H1 (cell line): ENCODE measurements at regions not wholly inside any gene's neighbourhood (a gene's known extent, or its start where the extent isn't known, plus 50 kb on each side); places are given as distances from the start of the nearest gene placed in this dataset.

Experiments used
- CTCF ChIA-PET: fragments of 300-600 bp; sonication (Branson Sonifier 250); formaldehyde crosslinking; loops from one replicate; lab custom pipeline; 2021; ENCODE audit not compliant: partially characterized antibody; lab: Charles Lee
- POLR2A ChIA-PET: fragments of 300-600 bp; sonication (Branson Sonifier 250); formaldehyde crosslinking; loops from one replicate; lab custom pipeline; 2021; ENCODE audit warnings: inconsistent platforms; ENCODE audit not compliant: partially characterized antibody; lab: Charles Lee
- DNase-seq, 2 experiments: peaks; one replicate each; pipeline versions ENCODE4 v3.0.0 to v3.0.0-alpha.2; 2010 to 2022; ENCODE audit warnings: low spot score in 2 of 2, low read depth in 1 of 2, mixed read lengths in 1 of 2
- FAIRE-seq: peaks from 2 replicates; lab custom pipeline; 2011; peaks lifted over from hg19 to GRCh38; lab: Jason Lieb, UNC
- H2AFZ ChIP-seq: 2 replicates; pipeline ENCODE4 v1.8.1; 2012; ENCODE audit warnings: low read length, inconsistent platforms
- H2AK5ac ChIP-seq: 2 replicates; pipeline ENCODE4 v1.6.1; 2013; ENCODE audit warnings: low read depth, low read length
- H2BK120ac ChIP-seq: replicated peaks from 2 replicates; pipeline ENCODE3; 2013; ENCODE audit warnings: low read depth, low read length, inconsistent platforms
- H2BK12ac ChIP-seq: 2 replicates; pipeline ENCODE4 v1.6.1; 2013; ENCODE audit warnings: low read depth, low read length
- H2BK15ac ChIP-seq: 2 replicates; pipeline ENCODE4 v1.6.1; 2013; ENCODE audit warnings: low read length
- H2BK20ac ChIP-seq: 2 replicates; pipeline ENCODE4 v1.6.1; 2013; ENCODE audit warnings: low read length
- H2BK5ac ChIP-seq: 2 replicates; pipeline ENCODE4 v1.6.1; 2013; ENCODE audit warnings: low read depth, low read length
- H3K14ac ChIP-seq: 2 replicates; pipeline ENCODE4 v1.6.1; 2013; ENCODE audit warnings: inconsistent platforms; ENCODE audit not compliant: insufficient read length
- H3K18ac ChIP-seq: 2 replicates; pipeline ENCODE4 v1.6.1; 2013; ENCODE audit warnings: low read length; ENCODE audit errors: extremely low read depth
- H3K23ac ChIP-seq: 2 replicates; pipeline ENCODE4 v1.6.1; 2013; ENCODE audit warnings: inconsistent platforms; ENCODE audit not compliant: insufficient read length
- H3K23me2 ChIP-seq: 2 replicates; pipeline ENCODE4 v1.6.1; 2013; ENCODE audit warnings: low read depth, low read length
- H3K27ac ChIP-seq: 2 replicates; pipeline ENCODE4 v1.6.1; 2011; ENCODE audit warnings: low read depth, low read length, inconsistent platforms
- H3K27me3 ChIP-seq, 4 experiments: replicated peaks in 1 of 4; 1 replicate in 1 of 4; 2 replicates in 3 of 4; pipeline versions ENCODE4 v1.6.1 to v1.8.1; 2011 to 2013; ENCODE audit warnings: low read length in 3 of 4, mild to moderate bottlenecking in 3 of 4, inconsistent platforms in 2 of 4, mixed read lengths in 2 of 4, moderate library complexity in 1 of 4; ENCODE audit not compliant: control insufficient read depth in 3 of 4, insufficient read depth in 3 of 4; ENCODE audit errors: extremely low read depth in 1 of 4
- H3K36me3 ChIP-seq, 4 experiments: 2 replicates each; pipeline versions ENCODE4 v1.6.1 to v1.8.1; 2011 to 2013; ENCODE audit warnings: mild to moderate bottlenecking in 4 of 4, low read length in 3 of 4, moderate library complexity in 2 of 4, control low read depth in 1 of 4, inconsistent platforms in 1 of 4; ENCODE audit not compliant: insufficient read depth in 4 of 4, control insufficient read depth in 2 of 4
- H3K4ac ChIP-seq: replicated peaks from 2 replicates; pipeline ENCODE3; 2013; ENCODE audit warnings: low read length, low read depth, mixed read lengths, inconsistent platforms; ENCODE audit not compliant: insufficient read length
- H3K4me1 ChIP-seq, 4 experiments: replicated peaks in 1 of 4; 1 replicate in 1 of 4; 2 replicates in 3 of 4; pipeline versions ENCODE4 v1.6.1 to v1.8.1; 2011 to 2013; ENCODE audit warnings: low read length in 3 of 4, inconsistent platforms in 2 of 4, mixed read lengths in 1 of 4; ENCODE audit not compliant: insufficient read depth in 4 of 4, control insufficient read depth in 3 of 4
- H3K4me2 ChIP-seq, 2 experiments: 2 replicates each; pipeline versions ENCODE4 v1.6.1 to v1.8.1; 2011 to 2013; ENCODE audit warnings: low read depth in 2 of 2, low read length in 2 of 2, control low read depth in 1 of 2, inconsistent platforms in 1 of 2, mild to moderate bottlenecking in 1 of 2; ENCODE audit not compliant: insufficient read depth in 1 of 2
- H3K4me3 ChIP-seq, 4 experiments: fragments of 200-600, 300-600 bp in 1 of 4; sonication (generic), shearing (Covaris generic), sonication (Bioruptor Twin) in 1 of 4; 2 replicates each; pipeline versions ENCODE4 v1.5.1 to v1.8.1; 2011 to 2016; ENCODE audit warnings: low read length in 4 of 4, low read depth in 3 of 4, control low read depth in 2 of 4, inconsistent platforms in 2 of 4, mild to moderate bottlenecking in 2 of 4, mixed read lengths in 1 of 4, moderate library complexity in 1 of 4; ENCODE audit not compliant: insufficient read depth in 2 of 4; ENCODE audit errors: extremely low read depth in 1 of 4
- H3K56ac ChIP-seq: replicated peaks from 2 replicates; pipeline ENCODE3; 2013; ENCODE audit warnings: low read depth, mild to moderate bottlenecking, mixed read lengths, low read length, inconsistent platforms; ENCODE audit not compliant: insufficient read length
- H3K79me1 ChIP-seq: 2 replicates; pipeline ENCODE4 v1.6.1; 2013; ENCODE audit warnings: low read depth, low read length, control low read depth
- H3K79me2 ChIP-seq, 2 experiments: 2 replicates each; pipeline versions ENCODE4 v1.6.1 to v1.8.1; 2012 to 2013; ENCODE audit warnings: low read length in 2 of 2, mild to moderate bottlenecking in 2 of 2, inconsistent platforms in 1 of 2; ENCODE audit not compliant: insufficient read depth in 2 of 2, control insufficient read depth in 1 of 2
- H3K9ac ChIP-seq, 4 experiments: replicated peaks in 1 of 4; 1 replicate in 1 of 4; 2 replicates in 3 of 4; pipeline versions ENCODE4 v1.6.1 to v1.8.1; 2011 to 2013; ENCODE audit warnings: low read depth in 3 of 4, low read length in 3 of 4, control low read depth in 2 of 4, mild to moderate bottlenecking in 2 of 4, moderate library complexity in 2 of 4, inconsistent platforms in 1 of 4; ENCODE audit errors: extremely low read depth in 1 of 4
- H3K9me3 ChIP-seq, 2 experiments: 2 replicates each; pipeline versions ENCODE4 v1.6.1 to v1.8.1; 2012 to 2013; ENCODE audit warnings: mild to moderate bottlenecking in 2 of 2, moderate library complexity in 2 of 2, control low read depth in 1 of 2, inconsistent platforms in 1 of 2, low read depth in 1 of 2, low read length in 1 of 2, mixed read lengths in 1 of 2; ENCODE audit not compliant: insufficient read depth in 2 of 2
- H4K20me1 ChIP-seq, 2 experiments: replicated peaks in 1 of 2; 2 replicates each; pipeline versions ENCODE3 to v1.8.1; 2011 to 2013; ENCODE audit warnings: inconsistent platforms in 2 of 2, low read length in 2 of 2, mild to moderate bottlenecking in 1 of 2; ENCODE audit not compliant: insufficient read depth in 2 of 2, control insufficient read depth in 1 of 2
- H4K5ac ChIP-seq: 2 replicates; pipeline ENCODE4 v1.6.1; 2013; ENCODE audit warnings: low read length, low read depth, mixed read lengths, inconsistent platforms; ENCODE audit not compliant: insufficient read length
- H4K8ac ChIP-seq: 2 replicates; pipeline ENCODE4 v1.8.0; 2013; ENCODE audit warnings: mild to moderate bottlenecking, moderate library complexity, low read length, inconsistent platforms; ENCODE audit not compliant: insufficient read depth; ENCODE audit errors: extremely low read depth
- H4K91ac ChIP-seq: replicated peaks from 2 replicates; pipeline ENCODE3; 2013; ENCODE audit warnings: low read length, mixed read lengths, inconsistent platforms; ENCODE audit not compliant: insufficient read length
- RXRA ChIP-seq: IDR thresholded peaks from 2 replicates; pipeline ENCODE4 v1.6.1; 2011; ENCODE audit warnings: low read depth, mild to moderate bottlenecking, low read length, moderate library complexity; ENCODE audit not compliant: insufficient read depth
- WGBS, 2 experiments: shearing (Covaris generic) in 1 of 2; methylation state at CpG; one replicate each; pipeline versions ENCODE4 v1.1.6 to v1.1.7; 2013 to 2015; ENCODE audit warnings: low lambda C conversion rate in 2 of 2, mixed read lengths in 2 of 2, inconsistent platforms in 1 of 2, low coverage in 1 of 2, missing lambda C conversion rate in 1 of 2; ENCODE audit not compliant: insufficient replicate concordance in 2 of 2, insufficient coverage in 1 of 2, insufficient read length in 1 of 2; ENCODE audit errors: extremely low coverage in 1 of 2, missing lambda C conversion rate in 1 of 2; 5-methylcytosine and 5-hydroxymethylcytosine counted together

DNA sequence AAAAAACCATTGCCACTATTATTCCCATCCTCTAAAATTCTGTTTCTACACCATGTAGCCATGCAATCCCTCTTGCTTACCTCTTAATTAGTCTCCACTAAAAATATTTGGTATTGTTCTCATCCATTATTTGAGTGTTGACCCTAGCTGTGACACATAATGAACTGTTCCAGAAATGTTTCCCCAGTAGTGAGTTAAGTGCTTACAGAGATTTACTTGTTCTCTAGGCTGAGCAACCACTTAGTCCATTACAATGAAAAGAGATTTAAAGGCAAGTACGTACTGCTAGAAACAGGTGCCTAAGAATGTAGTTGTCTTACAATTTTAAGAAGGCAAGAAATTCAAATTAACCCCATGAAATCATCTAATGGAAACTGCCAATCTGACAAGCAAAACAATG, 112.7 kb upstream of the PTPN13 start:
- H3K4me2 ChIP-seq, result peak overlapping the region in 1 of 2 experiments; percentile 18; a peak in 2 of 4 replicates
- 17% methylated on average over 1 of the region's 1 CpG; no CpG with 5 or more reads in 1 of the 2 experiments for WGBS, 2 experiments
- peak overlapping the region in 1 of 4 experiments; percentile 30; a peak in 1 of 8 replicates for H3K4me3 ChIP-seq
- H3K4me1 ChIP-seq, result peaks cover 2 to 24% (median 14%) of the 10 kb centered on the region in 4 experiments; a peak in 4 of 7 replicates
- H4K20me1 ChIP-seq, result no peaks in the 10 kb centered on the region
- H3K27ac ChIP-seq, result peak overlapping the region; percentile 51; the same call in 1 of the 2 replicates
- H3K23ac ChIP-seq, result no peak overlapping the region
- H3K56ac ChIP-seq, result no peak overlapping the region
- H2AK5ac ChIP-seq, result no peak overlapping the region
- no peaks in the 10 kb centered on the region for H3K27me3 ChIP-seq
- no peak for FAIRE-seq
- CTCF ChIA-PET, result interaction anchor here (1.7 kb wide), 1 partner anchor 18 kb away, joined by 4 read pairs; no protein-coding TSS in a partner anchor
- no peak for DNase-seq
- peak overlapping the region; percentile 100 for H4K5ac ChIP-seq
- no peaks in the 10 kb centered on the region for H3K79me1 ChIP-seq
- no peak overlapping the region for H3K9ac ChIP-seq
- H3K4ac ChIP-seq, result no peak overlapping the region
- peak overlapping the region; percentile 18 for H4K91ac ChIP-seq
- H3K18ac ChIP-seq, result peak overlapping the region; percentile 26; the same call in 1 of the 2 replicates
- POLR2A ChIA-PET, result no interaction called here
- H2BK20ac ChIP-seq, result no peak overlapping the region
- no peak overlapping the region for H4K8ac ChIP-seq
- peaks cover 0 to 5% of the 10 kb centered on the region in 2 experiments; a peak in 1 of 4 replicates for H3K9me3 ChIP-seq
- no peak overlapping the region for H3K14ac ChIP-seq
- H2BK120ac ChIP-seq, result peak overlapping the region; percentile 96
- no peaks in the 10 kb centered on the region for H3K23me2 ChIP-seq
- H2BK15ac ChIP-seq, result no peak overlapping the region
- no peaks in the 10 kb centered on the region; a peak in 1 of 8 replicates for H3K36me3 ChIP-seq
- peak overlapping the region; percentile 38; the same call in 1 of the 2 replicates for H2BK5ac ChIP-seq
- no peak overlapping the region for H2BK12ac ChIP-seq
- H2AFZ ChIP-seq, result no peak overlapping the region
- H3K79me2 ChIP-seq, result no peaks in the 10 kb centered on the region
- no peak for TF ChIP-seq RXRA
